NCI-H1436 (cell line): ENCODE measurements at regions not wholly inside any gene's neighbourhood (a gene's known extent, or its start where the extent isn't known, plus 50 kb on each side); places are given as distances from the start of the nearest gene placed in this dataset.

Experiments used
- DNase-seq: peaks from one replicate; lab custom pipeline; 2025; lab: John Stamatoyannopoulos, UW

- DNase-seq, result no peak
Observed at GRCh38 chr13:68473834-68474326, 1243.7 kb upstream of the PCDH9 start.

DNA sequence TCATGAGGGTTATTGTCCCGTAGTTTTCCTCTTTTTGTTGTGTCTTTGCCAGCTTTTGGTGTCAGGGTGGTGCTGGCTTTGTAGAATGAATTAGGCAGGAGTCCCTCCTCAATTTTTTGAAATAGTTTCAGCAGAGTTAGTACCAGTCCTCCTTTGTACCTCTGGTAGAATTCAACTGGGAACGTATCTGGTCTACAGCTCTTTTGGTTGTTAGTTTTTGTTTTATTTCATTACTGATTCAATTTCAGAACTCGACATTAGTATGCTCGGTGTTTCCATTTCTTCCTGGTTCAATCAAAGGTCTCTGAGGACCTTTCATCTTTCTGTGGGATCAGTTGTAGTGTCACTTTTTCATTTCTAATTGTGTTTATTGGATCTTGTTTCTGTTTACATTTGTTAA lies 1237.0 kb upstream of the PCDH9 start:
- DNase-seq, result no peak

DNA sequence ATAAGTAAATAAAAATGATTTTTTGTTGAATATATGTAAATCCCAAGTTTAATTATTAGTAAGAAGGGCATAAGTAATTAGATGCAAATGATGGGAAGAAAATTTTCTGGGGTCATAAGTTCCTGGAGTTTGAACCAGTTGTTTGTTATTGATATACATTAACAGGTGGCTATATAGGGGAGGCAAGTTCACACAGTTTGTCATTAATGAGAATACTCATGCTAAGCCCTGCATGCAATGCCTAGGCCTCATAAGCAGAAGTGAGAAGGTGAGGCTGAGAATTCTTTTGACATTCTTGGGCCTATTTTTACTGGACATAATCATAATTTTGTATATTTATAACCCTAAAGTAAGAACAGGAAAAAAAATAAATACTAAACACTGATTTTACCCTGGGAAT lies 1210.7 kb upstream of the PCDH9 start:
- no peak for DNase-seq

- DNase-seq, result no peak
Observed at GRCh38 chr13:68439817-68440216, 1209.7 kb upstream of the PCDH9 start.

GRCh38 chr13:68428292-68428691 lies 1198.2 kb upstream of the PCDH9 start:
- DNase-seq, result no peak

- no peak for DNase-seq
Observed at GRCh38 chr13:68417801-68418200, 1187.7 kb upstream of the PCDH9 start.

DNA sequence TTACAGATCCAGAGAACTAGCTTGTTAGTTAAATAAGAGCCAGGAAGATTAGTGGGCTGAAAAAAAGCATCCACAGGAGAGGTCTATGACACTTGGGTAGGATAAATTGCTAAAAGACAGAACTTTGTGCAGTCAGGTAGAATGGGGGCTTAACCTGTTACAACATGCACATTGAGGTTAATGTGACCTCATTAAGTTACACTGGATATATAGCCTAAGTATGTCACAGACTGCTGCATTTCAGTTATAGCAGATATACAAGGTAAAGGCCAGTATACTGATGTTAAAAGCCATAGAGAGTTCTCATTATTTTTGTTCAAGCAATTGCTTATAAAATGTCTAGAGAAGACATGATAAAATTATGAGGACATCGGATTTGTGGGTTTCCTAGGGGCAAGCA lies 1179.9 kb upstream of the PCDH9 start:
- DNase-seq, result no peak

GRCh38 chr13:68390987-68391386 lies 1160.9 kb upstream of the PCDH9 start:
- no peak for DNase-seq

DNA sequence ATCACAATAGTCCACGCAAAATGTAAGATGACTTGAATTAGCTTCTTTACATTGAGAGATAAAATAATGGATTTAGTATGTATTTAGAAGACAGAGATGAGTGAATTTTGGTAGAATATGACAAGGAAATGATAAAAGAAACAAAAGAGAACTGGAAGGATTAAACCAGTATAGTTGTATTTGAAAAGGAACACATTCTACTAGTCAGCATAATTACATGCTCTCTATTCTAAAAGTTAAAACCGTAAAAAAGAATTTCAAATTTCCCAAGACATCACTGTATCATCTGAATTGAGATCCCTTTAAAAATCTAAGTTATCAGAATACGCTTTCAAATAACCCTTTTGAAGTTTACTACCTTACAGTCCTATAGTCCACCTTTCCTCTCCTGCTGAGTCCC lies 1156.7 kb upstream of the PCDH9 start:
- no peak for DNase-seq

GRCh38 chr13:68380041-68380973 lies 1150.2 kb upstream of the PCDH9 start:
- DNase-seq, result no peak

DNA sequence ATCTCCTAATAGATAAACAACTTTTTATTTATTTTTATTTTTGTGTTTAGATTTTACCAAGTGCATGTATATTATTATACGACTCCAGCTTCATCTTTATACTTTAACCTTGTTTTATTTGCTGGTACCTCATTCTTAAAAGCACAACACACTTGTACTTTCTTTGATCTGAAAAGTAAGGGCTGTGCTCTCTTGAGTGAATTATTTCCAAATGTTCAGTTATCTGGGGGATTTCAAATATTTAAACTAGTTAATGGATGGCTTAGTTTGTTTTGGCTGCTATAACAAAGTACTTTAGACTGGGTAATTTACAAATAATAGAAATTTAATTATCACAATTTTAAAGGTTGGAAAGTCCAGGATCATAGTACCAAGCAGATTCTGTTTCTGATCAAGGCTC lies 1148.2 kb upstream of the PCDH9 start:
- DNase-seq, result no peak

DNA sequence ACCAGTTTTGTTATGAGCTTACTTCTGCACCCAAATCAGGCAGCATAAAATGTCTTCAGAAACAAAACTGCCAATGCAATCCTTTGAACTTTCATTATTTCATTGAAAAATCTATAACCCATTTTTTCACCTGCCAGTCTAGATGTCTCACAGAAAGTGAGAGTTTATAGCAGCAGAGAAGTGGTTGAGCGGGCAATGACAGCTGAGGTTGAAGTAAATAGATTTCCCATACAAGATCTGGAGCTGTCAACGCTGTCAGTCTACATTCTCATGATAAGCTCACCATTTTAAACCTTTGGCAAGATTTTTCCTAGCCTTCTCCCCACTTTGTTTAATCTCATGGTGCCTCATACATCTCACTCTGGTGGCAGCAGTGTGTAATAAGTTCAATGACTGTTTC lies 1144.9 kb upstream of the PCDH9 start:
- DNase-seq, result no peak

DNA sequence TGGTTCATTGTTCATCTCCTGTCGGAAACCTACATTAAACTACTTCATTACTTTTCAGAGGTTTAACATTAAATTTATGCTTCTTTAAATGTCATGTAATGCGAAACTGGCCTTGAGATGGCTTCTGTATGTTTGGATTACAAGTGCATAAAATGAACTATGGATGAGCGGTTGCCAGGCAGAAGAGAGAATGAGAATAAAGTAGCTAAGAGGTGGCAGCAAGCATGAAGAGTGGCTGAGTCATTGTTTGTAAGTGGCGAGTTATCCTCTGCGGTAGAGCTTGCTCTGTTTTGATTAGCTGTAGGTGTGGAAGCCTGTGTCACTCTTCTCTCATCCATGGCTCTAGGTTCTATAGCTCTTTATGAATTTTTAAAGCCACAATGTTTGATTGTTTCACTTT lies 1139.6 kb upstream of the PCDH9 start:
- no peak for DNase-seq

DNA sequence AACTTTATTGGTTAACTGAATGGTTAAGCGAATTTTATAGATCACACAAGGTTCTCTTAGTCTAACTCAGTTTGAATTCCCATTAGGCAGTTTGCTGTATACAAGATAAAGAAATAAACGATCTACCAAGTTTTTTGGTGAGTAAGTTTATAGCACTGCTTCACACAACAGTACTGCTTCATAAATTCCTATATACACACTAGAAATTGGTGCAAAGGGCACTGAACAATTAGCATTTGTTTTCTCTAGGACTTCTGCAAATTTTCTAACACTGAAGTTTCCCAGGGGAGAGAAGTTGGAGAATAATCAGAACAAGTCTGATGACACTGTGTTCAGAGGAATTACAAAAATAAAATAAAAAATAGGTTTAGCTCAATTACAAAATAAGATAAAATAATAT lies 1138.8 kb upstream of the PCDH9 start:
- DNase-seq, result no peak

GRCh38 chr13:68359105-68359504 lies 1129.0 kb upstream of the PCDH9 start:
- no peak for DNase-seq

DNA sequence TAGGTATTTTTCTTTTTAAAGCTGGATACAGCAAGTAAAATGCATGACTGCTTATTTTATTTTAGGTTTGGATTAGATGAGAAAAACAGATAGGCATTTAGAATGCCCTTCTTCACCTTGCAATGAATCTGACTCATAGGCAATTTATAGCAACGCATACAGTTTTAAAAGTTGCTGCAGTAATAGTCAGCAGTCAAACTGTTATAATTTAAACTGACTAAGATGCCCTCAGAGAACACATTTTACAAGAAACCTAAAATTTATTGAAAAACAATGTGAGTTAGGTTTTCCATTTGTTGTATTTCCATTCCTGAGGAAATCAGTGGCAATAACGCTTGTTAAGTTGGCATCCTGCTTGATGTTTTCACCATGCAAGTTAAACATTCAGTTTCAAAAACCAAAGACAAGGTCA lies 1128.2 kb upstream of the PCDH9 start:
- DNase-seq, result no peak

DNA sequence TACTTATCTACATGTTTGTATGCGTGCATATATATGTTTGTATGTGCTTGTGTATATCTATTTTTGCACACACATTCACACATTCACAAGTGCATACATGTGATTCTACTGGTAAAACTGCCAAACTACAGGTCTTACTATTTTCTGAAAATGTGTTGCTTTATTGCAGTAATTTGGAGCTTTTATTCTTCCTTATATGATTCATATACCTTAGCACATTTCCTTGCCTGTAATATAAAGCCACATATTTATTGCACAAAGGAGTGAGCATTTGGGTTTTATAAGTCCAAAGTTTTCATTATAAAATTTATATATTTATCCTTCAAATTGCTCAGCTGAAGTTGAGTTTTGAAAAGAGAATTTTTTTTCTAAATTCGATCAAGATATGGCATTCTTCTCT lies 1120.4 kb upstream of the PCDH9 start:
- no peak for DNase-seq

DNA sequence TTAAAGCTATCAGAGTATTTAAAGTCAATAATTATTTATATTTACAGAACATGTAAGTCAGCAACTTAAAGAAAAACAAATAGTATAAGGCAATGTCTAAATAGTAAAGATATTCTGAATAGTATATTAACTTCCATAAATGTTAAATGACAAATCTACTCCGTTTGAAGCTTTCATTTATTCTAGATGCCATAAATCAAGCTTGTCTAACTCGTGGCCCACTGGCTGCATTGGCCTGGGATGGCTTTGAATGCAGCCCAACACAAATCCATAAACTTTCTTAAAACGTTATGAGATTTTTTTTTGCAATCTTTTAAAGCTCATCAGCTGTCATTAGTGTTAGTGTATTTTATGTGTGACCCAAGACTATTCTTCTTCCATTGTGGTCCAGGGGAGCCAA lies 1117.1 kb upstream of the PCDH9 start:
- DNase-seq, result no peak

DNA sequence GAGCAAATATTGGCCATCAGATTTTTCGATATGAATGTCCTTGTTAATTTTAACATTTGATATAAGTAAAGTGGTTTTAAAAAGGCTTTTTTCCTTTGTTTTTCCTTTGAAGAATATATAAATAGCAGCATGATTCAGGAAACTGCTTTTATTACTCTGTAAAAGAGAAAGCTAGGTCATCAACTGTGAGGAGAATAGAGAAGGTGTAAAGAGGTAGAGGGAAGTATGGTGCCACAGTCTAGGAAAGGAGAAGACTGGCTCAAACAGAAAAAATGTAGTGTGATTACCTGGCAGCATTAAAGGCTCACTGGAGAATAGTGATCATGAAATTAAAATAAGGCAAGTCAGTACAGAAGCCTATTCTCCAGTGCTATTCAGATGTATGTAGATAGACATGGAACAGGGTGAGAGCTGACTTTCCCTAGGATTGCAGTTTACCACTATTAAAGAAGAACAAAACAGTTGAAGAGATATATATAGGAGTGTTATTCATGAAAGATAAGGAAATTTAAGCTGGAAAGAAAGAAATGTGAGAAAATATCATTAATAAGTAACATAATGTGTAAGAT lies 1115.9 kb upstream of the PCDH9 start:
- no peak for DNase-seq

GRCh38 chr13:68323124-68323523 lies 1093.0 kb upstream of the PCDH9 start:
- DNase-seq, result no peak

- no peak for DNase-seq
Observed at GRCh38 chr13:68319384-68319783, 1089.2 kb upstream of the PCDH9 start.

DNA sequence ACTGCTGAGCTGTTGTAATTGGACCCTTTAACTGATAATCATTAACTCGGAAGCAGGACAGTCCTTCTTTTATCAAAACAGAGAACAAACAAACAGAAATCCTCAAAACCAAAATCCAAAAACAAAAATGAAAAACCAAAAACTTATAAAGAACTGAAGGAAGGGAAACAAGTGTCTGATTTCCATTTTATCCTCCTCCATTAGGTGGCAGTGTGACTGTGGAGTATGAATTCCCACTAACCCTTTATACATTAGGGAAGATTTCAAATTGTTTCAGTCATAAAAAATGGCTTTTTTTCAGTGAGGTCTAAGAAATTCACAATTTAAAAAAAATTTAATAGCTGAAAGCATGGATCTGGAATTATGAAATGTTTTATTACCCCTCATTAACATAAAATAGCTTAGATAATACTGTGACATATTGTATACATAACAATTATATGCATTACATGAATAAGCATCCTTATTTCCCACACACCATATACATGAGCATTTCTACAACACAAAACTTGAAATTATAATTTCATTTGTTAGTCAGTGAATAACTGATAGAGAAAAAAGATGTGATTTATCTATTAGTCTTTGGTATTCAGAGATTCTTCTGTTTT lies 1074.3 kb upstream of the PCDH9 start:
- DNase-seq, result no peak

- no peak for DNase-seq
Observed at GRCh38 chr13:68293631-68294030, 1063.5 kb upstream of the PCDH9 start.
